ENCODE measurements at regions not wholly inside any gene's neighbourhood (a gene's known extent, or its start where the extent isn't known, plus 50 kb on each side); places are given as distances from the start of the nearest gene placed in this dataset.

GRCh38 chr11:70621241-70621640, 222.9 kb downstream of the CTTN start:
- 98% methylated on average over 6 of the region's 6 CpGs for WGBS
- H3K4me3 ChIP-seq (ENCODE audit: low read depth in 1 of 3, low read length in 3 of 3): no peak overlapping the region
- H3K27ac ChIP-seq (ENCODE audit: low read depth in 1 of 2, low read length in 2 of 2): no peak overlapping the region
- H3K9me3 ChIP-seq (ENCODE audit: control insufficient read depth in 4 of 4, low read length in 3 of 4): peaks cover 0 to 2% (median 0%) of the 10 kb centered on the region in 4 donors
- H3K27me3 ChIP-seq (ENCODE audit: control insufficient read depth in 4 of 4, insufficient read depth in 4 of 4, low read length in 3 of 4): no peaks in the 10 kb centered on the region
- no peak for TF ChIP-seq ZBTB33 (IDR thresholded peaks at IDR 0.05)
- no peak for TF ChIP-seq HNF4A (conservative IDR thresholded peaks at IDR 0.05)
- no peak for TF ChIP-seq SP1 (IDR thresholded peaks at IDR 0.05)
- DNase-seq (ENCODE audit: low spot score): no peak
- H3K9ac ChIP-seq (ENCODE audit: low read depth in 1 of 2, low read length in 2 of 2): no peak overlapping the region
- no peaks in the 10 kb centered on the region for H3K36me3 ChIP-seq (ENCODE audit: control insufficient read depth in 4 of 4, insufficient read depth in 3 of 4, low read depth in 1 of 4, low read length in 3 of 4)
- no peaks in the 10 kb centered on the region for H3K4me1 ChIP-seq (ENCODE audit: control insufficient read depth in 4 of 4, insufficient read depth in 4 of 4, low read length in 3 of 4)

GRCh38 chr11:70622091-70622490, 223.8 kb downstream of the CTTN start:
- Histone ChIP-seq H3K4me1 (ENCODE audit: control insufficient read depth in 4 of 4, insufficient read depth in 4 of 4, low read length in 3 of 4) (no peaks in the 10 kb centered on the region), H3K27me3 (ENCODE audit: control insufficient read depth in 4 of 4, insufficient read depth in 4 of 4, low read length in 3 of 4) (no peaks in the 10 kb centered on the region), H3K4me3 (ENCODE audit: low read depth in 1 of 3, low read length in 3 of 3) (no peak overlapping the region), H3K9me3 (ENCODE audit: control insufficient read depth in 4 of 4, low read length in 3 of 4) (peaks cover 0 to 2% (median 0%) of the 10 kb centered on the region in 4 donors), H3K9ac (ENCODE audit: low read depth in 1 of 2, low read length in 2 of 2) (no peak overlapping the region), H3K27ac (ENCODE audit: low read depth in 1 of 2, low read length in 2 of 2) (no peak overlapping the region), H3K36me3 (ENCODE audit: control insufficient read depth in 4 of 4, insufficient read depth in 3 of 4, low read depth in 1 of 4, low read length in 3 of 4) (no peaks in the 10 kb centered on the region)
- TF ChIP-seq SP1 (IDR thresholded peaks at IDR 0.05) (no peak), HNF4A (conservative IDR thresholded peaks at IDR 0.05) (no peak)
- 96% methylated on average over 9 of the region's 9 CpGs for WGBS
- no peak for DNase-seq (ENCODE audit: low spot score)

GRCh38 chr11:70623906-70624597, 225.7 kb downstream of the CTTN start:
- 82% methylated on average over 9 of the region's 9 CpGs for WGBS

GRCh38 chr11:70624598-70624993, 226.3 kb downstream of the CTTN start:
- no peak overlapping the region for H3K9ac ChIP-seq (ENCODE audit: low read depth in 1 of 2, low read length in 2 of 2)
- H3K27ac ChIP-seq (ENCODE audit: low read depth in 1 of 2, low read length in 2 of 2): no peak overlapping the region
- no peak overlapping the region for H3K4me3 ChIP-seq (ENCODE audit: low read depth in 1 of 3, low read length in 3 of 3)
- H3K36me3 ChIP-seq (ENCODE audit: control insufficient read depth in 4 of 4, insufficient read depth in 3 of 4, low read depth in 1 of 4, low read length in 3 of 4): no peaks in the 10 kb centered on the region
- no peak for TF ChIP-seq FOXA2 (IDR thresholded peaks at IDR 0.05)
- no peaks in the 10 kb centered on the region for H3K27me3 ChIP-seq (ENCODE audit: control insufficient read depth in 4 of 4, insufficient read depth in 4 of 4, low read length in 3 of 4)
- no peak for DNase-seq (ENCODE audit: low spot score)
- H3K9me3 ChIP-seq (ENCODE audit: control insufficient read depth in 4 of 4, low read length in 3 of 4): peaks cover 0 to 2% (median 0%) of the 10 kb centered on the region in 4 donors
- 81% methylated on average over 10 of the region's 10 CpGs for WGBS
- H3K4me1 ChIP-seq (ENCODE audit: control insufficient read depth in 4 of 4, insufficient read depth in 4 of 4, low read length in 3 of 4): peaks cover 0 to 4% (median 3%) of the 10 kb centered on the region in 4 donors

More at GRCh38 chr11:70623906-70624597, 225.7 kb downstream of the CTTN start:
- no peak overlapping the region for H3K27ac ChIP-seq (ENCODE audit: low read depth in 1 of 2, low read length in 2 of 2)
- H3K27me3 ChIP-seq (ENCODE audit: control insufficient read depth in 4 of 4, insufficient read depth in 4 of 4, low read length in 3 of 4): no peaks in the 10 kb centered on the region
- DNase-seq (ENCODE audit: low spot score): no peak
- H3K9me3 ChIP-seq (ENCODE audit: control insufficient read depth in 4 of 4, low read length in 3 of 4): peaks cover 0 to 2% (median 0%) of the 10 kb centered on the region in 4 donors
- no peak overlapping the region for H3K9ac ChIP-seq (ENCODE audit: low read depth in 1 of 2, low read length in 2 of 2)
- H3K36me3 ChIP-seq (ENCODE audit: control insufficient read depth in 4 of 4, insufficient read depth in 3 of 4, low read depth in 1 of 4, low read length in 3 of 4): no peaks in the 10 kb centered on the region
- no peak overlapping the region for H3K4me3 ChIP-seq (ENCODE audit: low read depth in 1 of 3, low read length in 3 of 3)
- H3K4me1 ChIP-seq (ENCODE audit: control insufficient read depth in 4 of 4, insufficient read depth in 4 of 4, low read length in 3 of 4): peaks cover 0 to 4% (median 3%) of the 10 kb centered on the region in 4 donors
- TF ChIP-seq JUND (IDR thresholded peaks at IDR 0.05): no peak
- no peak for TF ChIP-seq RXRA (IDR thresholded peaks at IDR 0.05)
- TF ChIP-seq ATF3 (IDR thresholded peaks at IDR 0.05): no peak
- no peak for TF ChIP-seq TAF1 (conservative IDR thresholded peaks at IDR 0.05)

Measured in liver (tissue), 7 donors.